Naive thymus-derived CD4-positive, alpha-beta T cell (primary cell): ENCODE measurements at regions not wholly inside any gene's neighbourhood (a gene's known extent, or its start where the extent isn't known, plus 50 kb on each side); places are given as distances from the start of the nearest gene placed in this dataset.

Experiments
- ATAC-seq: fragments of 150-1000 bp; cut with Tn5 transposase; 2 replicates; pipeline ENCODE4 v1.10.0; 2021; ENCODE audit warnings: mild to moderate bottlenecking, moderate library complexity
- CTCF ChIA-PET: fragments of 350-600 bp; sonication (Branson Sonifier 250); formaldehyde crosslinking; loops from one replicate; lab custom pipeline; 2021; ENCODE audit warnings: antibody characterized with exemption; lab: Charles Lee
- POLR2A ChIA-PET: fragments of 350-600 bp; sonication (Branson Sonifier 250); formaldehyde crosslinking; loops from one replicate; lab custom pipeline; 2021; ENCODE audit warnings: antibody characterized with exemption, inconsistent platforms; lab: Charles Lee
- DNase-seq, 9 donors: peaks; one replicate each; pipeline versions ENCODE4 v3.0.0 to v3.0.0-alpha.2; 2020 to 2022; ENCODE audit warnings: mixed read lengths in 1 of 9
- H3K27ac ChIP-seq: one replicate; pipeline ENCODE4 v1.7.0; 2013; ENCODE audit warnings: mild to moderate bottlenecking, low read depth, low read length, moderate library complexity
- H3K27me3 ChIP-seq, 2 donors: one replicate each; pipeline ENCODE4 v1.7.0; 2013; ENCODE audit warnings: low read length in 2 of 2, mild to moderate bottlenecking in 2 of 2, moderate library complexity in 2 of 2; ENCODE audit not compliant: control insufficient read depth in 2 of 2, insufficient read depth in 2 of 2
- H3K36me3 ChIP-seq, 3 experiments: 1 replicate in 2 of 3; 2 replicates in 1 of 3; pipeline ENCODE4 v1.7.0; 2013; ENCODE audit warnings: low read length in 3 of 3, mild to moderate bottlenecking in 3 of 3, moderate library complexity in 1 of 3; ENCODE audit not compliant: insufficient read depth in 3 of 3, control insufficient read depth in 2 of 3
- H3K4me1 ChIP-seq, 2 donors: one replicate each; pipeline ENCODE4 v1.7.0; 2013; ENCODE audit warnings: low read length in 2 of 2, mild to moderate bottlenecking in 2 of 2, moderate library complexity in 1 of 2; ENCODE audit not compliant: control insufficient read depth in 2 of 2, insufficient read depth in 2 of 2
- H3K4me3 ChIP-seq: 2 replicates; pipeline ENCODE4 v1.7.0; 2013; ENCODE audit warnings: mild to moderate bottlenecking, low read length
- H3K9me3 ChIP-seq, 3 experiments: 1 replicate in 2 of 3; 2 replicates in 1 of 3; pipeline ENCODE4 v1.7.0; 2013; ENCODE audit warnings: low read length in 3 of 3; ENCODE audit not compliant: control insufficient read depth in 2 of 3
- H3K27ac Mint-ChIP-seq, 9 donors: one replicate each; pipeline ENCODE4 v1.8.0; 2020 to 2022; ENCODE audit warnings: mixed read lengths in 9 of 9, mild to moderate bottlenecking in 8 of 9, moderate library complexity in 5 of 9, inconsistent platforms in 2 of 9
- H3K27me3 Mint-ChIP-seq, 5 donors: one replicate each; pipeline ENCODE4 v1.8.0; 2021 to 2022; ENCODE audit warnings: mixed read lengths in 5 of 5, mild to moderate bottlenecking in 1 of 5
- H3K36me3 Mint-ChIP-seq, 5 donors: one replicate each; pipeline ENCODE4 v1.8.0; 2020 to 2022; ENCODE audit warnings: mixed read lengths in 5 of 5, mild to moderate bottlenecking in 3 of 5, inconsistent platforms in 1 of 5
- H3K4me1 Mint-ChIP-seq, 7 donors: one replicate each; pipeline ENCODE4 v1.8.0; 2020 to 2022; ENCODE audit warnings: mixed read lengths in 7 of 7, mild to moderate bottlenecking in 3 of 7, inconsistent platforms in 1 of 7
- H3K4me3 Mint-ChIP-seq, 10 donors: one replicate each; pipeline ENCODE4 v1.8.0; 2020 to 2022; ENCODE audit warnings: mild to moderate bottlenecking in 10 of 10, mixed read lengths in 10 of 10, moderate library complexity in 6 of 10, inconsistent platforms in 2 of 10
- H3K9me3 Mint-ChIP-seq, 11 donors: one replicate each; pipeline ENCODE4 v1.8.0; 2020 to 2022; ENCODE audit warnings: mixed read lengths in 11 of 11, mild to moderate bottlenecking in 4 of 11, inconsistent platforms in 1 of 11, moderate library complexity in 1 of 11
- intact Hi-C, 2 donors: fragments of 100-400 bp; cut with micrococcal nuclease; formaldehyde crosslinking; loops; one replicate each; pipeline ENCODE4 v1.15.1; 2023

- no peaks in the 10 kb centered on the region for H3K9me3 ChIP-seq
- Mint-ChIP-seq H3K9me3 (peaks cover 0 to 1% (median 0%) of the 10 kb centered on the region in 11 donors), H3K27ac (no peak overlapping the region), H3K4me3 (no peak overlapping the region), H3K27me3 (peaks cover 0 to 38% (median 13%) of the 10 kb centered on the region in 5 donors), H3K36me3 (no peaks in the 10 kb centered on the region), H3K4me1 (peaks cover 0 to 5% (median 0%) of the 10 kb centered on the region in 7 donors)
- no peak overlapping the region for H3K27ac ChIP-seq
- H3K4me3 ChIP-seq = no peak overlapping the region
- ATAC-seq = peak; percentile 68
- no peaks in the 10 kb centered on the region for H3K4me1 ChIP-seq
- CTCF ChIA-PET = interaction anchor here (1.0 to 1.5 kb wide), 2 partner anchors 12 to 1087 kb away, joined by 3 to 4 read pairs; no protein-coding TSS in a partner anchor
- POLR2A ChIA-PET = no interaction called here
- peak in 8 of 9 donors; percentile 28 to 56 (median 36) for DNase-seq
- H3K27me3 ChIP-seq = no peaks in the 10 kb centered on the region
- H3K36me3 ChIP-seq = no peaks in the 10 kb centered on the region
- intact Hi-C loops = loop anchor here in 1 of 2 donors (1.0 to 2.0 kb wide), 2 partner anchors 105 to 236 kb away; no protein-coding TSS in a partner anchor
These were observed 246.2 kb downstream of the NPHP4 start for GRCh38 chr1:5745800-5746610.

- Mint-ChIP-seq H3K27me3 (peaks cover 0 to 37% (median 13%) of the 10 kb centered on the region in 5 donors), H3K4me3 (no peak overlapping the region), H3K9me3 (peaks cover 0 to 1% (median 0%) of the 10 kb centered on the region in 11 donors), H3K4me1 (peaks cover 0 to 5% (median 0%) of the 10 kb centered on the region in 7 donors), H3K36me3 (no peaks in the 10 kb centered on the region), H3K27ac (no peak overlapping the region)
- ChIA-PET CTCF (interaction anchor here (1.0 to 1.5 kb wide), 2 partner anchors 12 to 1086 kb away, joined by 3 to 4 read pairs; no protein-coding TSS in a partner anchor), POLR2A (no interaction called here)
- Histone ChIP-seq H3K27ac (no peak overlapping the region), H3K27me3 (no peaks in the 10 kb centered on the region), H3K36me3 (no peaks in the 10 kb centered on the region), H3K9me3 (no peaks in the 10 kb centered on the region), H3K4me3 (no peak overlapping the region), H3K4me1 (peaks cover 0 to 6% of the 10 kb centered on the region in 2 donors)
- intact Hi-C loops = no loop called here
- DNase-seq (no peak), ATAC-seq (no peak)
These were observed 247.1 kb downstream of the NPHP4 start for GRCh38 chr1:5744911-5745799.

- Mint-ChIP-seq H3K9me3 (no peaks in the 10 kb centered on the region), H3K36me3 (no peaks in the 10 kb centered on the region), H3K27ac (no peak overlapping the region), H3K27me3 (peaks cover 0 to 29% (median 13%) of the 10 kb centered on the region in 5 donors), H3K4me1 (peaks cover 0 to 7% (median 0%) of the 10 kb centered on the region in 7 donors), H3K4me3 (no peak overlapping the region)
- Histone ChIP-seq H3K4me3 (no peak overlapping the region), H3K36me3 (no peaks in the 10 kb centered on the region), H3K9me3 (no peaks in the 10 kb centered on the region), H3K27ac (no peak overlapping the region), H3K27me3 (no peaks in the 10 kb centered on the region), H3K4me1 (peaks cover 0 to 7% of the 10 kb centered on the region in 2 donors)
- ATAC-seq (no peak), DNase-seq (no peak)
- ChIA-PET CTCF (no interaction called here), POLR2A (no interaction called here)
- intact Hi-C loops = no loop called here
These were observed 247.9 kb downstream of the NPHP4 start for GRCh38 chr1:5744341-5744740.

- H3K4me3 ChIP-seq = no peak overlapping the region
- CTCF ChIA-PET = interaction anchor here (0.6 kb wide), 1 partner anchor 1039 kb away, joined by 6 read pairs; no protein-coding TSS in a partner anchor
- ATAC-seq = no peak
- Mint-ChIP-seq H3K4me3 (no peak overlapping the region), H3K9me3 (no peaks in the 10 kb centered on the region), H3K27me3 (peaks cover 0 to 25% (median 13%) of the 10 kb centered on the region in 5 donors), H3K4me1 (peaks cover 0 to 7% (median 0%) of the 10 kb centered on the region in 7 donors), H3K27ac (no peak overlapping the region), H3K36me3 (no peaks in the 10 kb centered on the region)
- no peaks in the 10 kb centered on the region for H3K9me3 ChIP-seq
- intact Hi-C loops = no loop called here
- DNase-seq = no peak
- POLR2A ChIA-PET = no interaction called here
- peaks cover 0 to 7% of the 10 kb centered on the region in 2 donors for H3K4me1 ChIP-seq
- no peak overlapping the region for H3K27ac ChIP-seq
- no peaks in the 10 kb centered on the region for H3K36me3 ChIP-seq
- no peaks in the 10 kb centered on the region for H3K27me3 ChIP-seq
These were observed 248.7 kb downstream of the NPHP4 start for GRCh38 chr1:5743435-5744095.

- no peaks in the 10 kb centered on the region for H3K36me3 ChIP-seq
- ATAC-seq (no peak), DNase-seq (no peak)
- no peak overlapping the region for H3K4me3 ChIP-seq
- H3K4me3 Mint-ChIP-seq = no peak overlapping the region
- H3K4me1 ChIP-seq = peaks cover 0 to 7% of the 10 kb centered on the region in 2 donors
- H3K27me3 Mint-ChIP-seq = peaks cover 0 to 25% (median 13%) of the 10 kb centered on the region in 5 donors
- no peaks in the 10 kb centered on the region for H3K9me3 Mint-ChIP-seq
- no peaks in the 10 kb centered on the region for H3K27me3 ChIP-seq
- CTCF ChIA-PET = no interaction called here
- H3K36me3 Mint-ChIP-seq = no peaks in the 10 kb centered on the region
- POLR2A ChIA-PET = no interaction called here
- H3K27ac Mint-ChIP-seq = no peak overlapping the region
- peaks cover 0 to 7% (median 0%) of the 10 kb centered on the region in 7 donors for H3K4me1 Mint-ChIP-seq
- intact Hi-C loops = no loop called here
- H3K9me3 ChIP-seq = no peaks in the 10 kb centered on the region
- H3K27ac ChIP-seq = no peak overlapping the region
These were observed 249.4 kb downstream of the NPHP4 start for GRCh38 chr1:5742801-5743200.

GRCh38 chr1:5742032-5742431, 250.2 kb downstream of the NPHP4 start:
- no peaks in the 10 kb centered on the region for H3K27me3 ChIP-seq
- Mint-ChIP-seq H3K9me3 (no peaks in the 10 kb centered on the region), H3K4me3 (no peak overlapping the region), H3K27me3 (peaks cover 0 to 23% (median 13%) of the 10 kb centered on the region in 5 donors), H3K27ac (no peak overlapping the region), H3K36me3 (no peaks in the 10 kb centered on the region), H3K4me1 (peaks cover 0 to 7% (median 0%) of the 10 kb centered on the region in 7 donors)
- no peaks in the 10 kb centered on the region for H3K9me3 ChIP-seq
- intact Hi-C loops = no loop called here
- H3K27ac ChIP-seq = no peak overlapping the region
- ATAC-seq (no peak), DNase-seq (no peak)
- POLR2A ChIA-PET = no interaction called here
- no peaks in the 10 kb centered on the region for H3K36me3 ChIP-seq
- H3K4me1 ChIP-seq = peaks cover 0 to 7% of the 10 kb centered on the region in 2 donors
- CTCF ChIA-PET = interaction anchor here (0.6 kb wide), 1 partner anchor 195 kb away, joined by 3 read pairs; no protein-coding TSS in a partner anchor
- no peak overlapping the region for H3K4me3 ChIP-seq
